Heart left ventricle (tissue), 16 donors: ENCODE measurements at regions not wholly inside any gene's neighbourhood (a gene's known extent, or its start where the extent isn't known, plus 50 kb on each side); places are given as distances from the start of the nearest gene placed in this dataset.

Source experiments
- ATAC-seq, 4 donors: fragments of 200-7000 bp; cut with Tn5 transposase; one replicate each; pipeline ENCODE4 v1.9.1; 2020 to 2022; ENCODE audit warnings: moderate library complexity in 4 of 4, mild to moderate bottlenecking in 3 of 4, moderate number of reproducible peaks in 1 of 4
- DNase-seq, 5 donors: peaks; one replicate each; pipeline ENCODE4 v3.0.0-alpha.2; 2020
- H3K27ac ChIP-seq, 12 donors: fragments of 200-600 bp; sonication (generic) in 4 of 12; one replicate each; pipeline versions ENCODE4 v1.5.0 to v1.8.0; 2016 to 2022; ENCODE audit warnings: mild to moderate bottlenecking in 2 of 12
- H3K27me3 ChIP-seq, 9 donors: fragments of 200-600 bp; sonication (generic) in 2 of 9; one replicate each; pipeline versions ENCODE4 v1.5.1 to v1.8.0; 2016 to 2022; ENCODE audit warnings: mild to moderate bottlenecking in 3 of 9
- H3K36me3 ChIP-seq, 9 donors: fragments of 200-600 bp; sonication (generic) in 2 of 9; one replicate each; pipeline versions ENCODE4 v1.5.0 to v1.8.0; 2018 to 2022; ENCODE audit warnings: mild to moderate bottlenecking in 2 of 9
- H3K4me1 ChIP-seq, 12 donors: fragments of 200-600 bp; sonication (generic) in 4 of 12; one replicate each; pipeline versions ENCODE4 v1.5.0 to v1.8.0; 2016 to 2022; ENCODE audit warnings: mild to moderate bottlenecking in 3 of 12
- H3K4me3 ChIP-seq, 12 donors: fragments of 200-600 bp; sonication (generic) in 4 of 12; one replicate each; pipeline versions ENCODE4 v1.5.0 to v1.8.0; 2017 to 2022; ENCODE audit warnings: mild to moderate bottlenecking in 9 of 12, moderate library complexity in 4 of 12
- H3K9me3 ChIP-seq, 12 donors: fragments of 200-600 bp; sonication (generic) in 4 of 12; one replicate each; pipeline versions ENCODE4 v1.5.0 to v1.8.0; 2016 to 2022; ENCODE audit warnings: mild to moderate bottlenecking in 1 of 12
- POLR2A ChIP-seq, 2 donors: fragments of 450-650 bp; IDR thresholded peaks; one replicate each; pipeline ENCODE4 v1.6.1; 2017; ENCODE audit warnings: antibody characterized with exemption in 2 of 2, mild to moderate bottlenecking in 2 of 2, moderate library complexity in 2 of 2
- WGBS, 4 donors: extraction: QIAGEN DNeasy Blood & Tissue Kit in 2 of 4; methylation state at CpG; one replicate each; pipeline versions ENCODE4 v1.1.5 to v1.1.7; 2013 to 2018; 5-methylcytosine and 5-hydroxymethylcytosine counted together
- intact Hi-C, 10 donors: fragments of 100-400 bp; cut with DNase I; formaldehyde crosslinking; loops; one replicate each; pipeline versions ENCODE4 v1.11.1 to v1.14.2; 2022
- TF ChIP-seq, protein P1 (sequence below), 12 donors: fragments of 200-600 bp; sonication (generic) in 4 of 12; IDR thresholded peaks; one replicate each; pipeline versions ENCODE4 v1.5.0 to v1.8.0; 2018 to 2022; ENCODE audit warnings: antibody characterized with exemption in 12 of 12, mild to moderate bottlenecking in 5 of 12
- donor health status: ischemic (EF 13 %, LVEDD 7.1; RV severe dilation, severe dysfunction).
- donor health status: healthy with polysubstance abuse.
- donor health status: DM: no; HTN: yes; CAD: no.
- donor health status: DM: no; HTN: no; CAD: no.
- donor health status: ischemic (EF 25% LVEDD 6.9; RV normal size, moderate dysfunction).
- donor health status: ischemic (EF 25% LVEDD 5.7; RV mildly dilated, moderate dysfunction).
- donor health status: healthy.
- donor health status: DM: yes; HTN: yes; CAD: no.
- donor health status: ischemic (EF 35%, LVEDD 5.7; RV mildly dilated, moderate dysfunction).
- donor health status: nonischemic (EF 11% LVEDD 7.7; RV severe dilation, severe dysfunction).
- donor health status: DM: yes; HTN: yes; CAD: no.
- donor health status: PGD.
- donor health status: ischemic (EF 29% LVEDD 5.4; RV normal size, mild dysfunction).
- donor health status: nonischemic (EF 23%, LVEDD 6.1; RV moderate dilation, normal function).

DNA sequence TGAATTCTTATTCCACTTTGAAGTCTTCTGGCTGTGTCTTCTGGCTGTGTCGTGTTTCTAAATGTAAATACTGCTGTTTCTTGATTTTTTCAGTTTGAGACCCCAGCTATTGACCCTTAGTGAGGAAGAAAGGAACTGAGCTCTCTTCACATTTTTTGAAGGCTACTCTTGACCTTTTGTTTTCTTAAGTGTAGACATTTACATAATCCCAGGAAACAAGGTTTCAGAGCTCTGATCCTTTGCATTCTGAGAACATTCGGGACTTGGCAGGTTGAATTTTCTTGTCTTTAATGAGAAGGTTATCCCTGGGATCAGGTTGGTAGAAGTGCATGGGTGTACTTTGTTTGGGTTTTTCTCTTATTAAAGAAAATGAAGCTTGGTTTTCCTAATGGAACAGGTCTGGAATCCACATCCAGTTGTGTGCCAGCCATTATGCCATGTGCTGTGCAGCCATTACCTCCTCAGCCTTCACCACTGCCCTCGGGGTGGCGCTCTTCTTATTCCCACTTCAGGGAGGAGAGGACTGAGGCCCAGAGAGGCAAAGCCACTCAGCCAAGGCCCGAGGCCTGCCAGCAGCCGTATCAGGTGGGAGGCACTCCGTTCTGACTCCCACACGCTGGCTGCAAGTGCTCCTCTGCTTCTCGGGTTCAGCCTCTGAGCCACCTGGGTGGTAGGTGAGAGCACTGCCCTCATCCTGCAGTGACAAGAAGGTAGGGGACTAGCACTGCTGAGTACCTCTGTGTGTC is 120.9 kb downstream of the BEGAIN start:
- Histone ChIP-seq H3K4me1 (no peaks in the 10 kb centered on the region), H3K4me3 (no peak overlapping the region), H3K9me3 (no peaks in the 10 kb centered on the region), H3K27me3 (no peaks in the 10 kb centered on the region), H3K27ac (no peak overlapping the region), H3K36me3 (peaks cover 0 to 7% (median 0%) of the 10 kb centered on the region in 9 donors)
- TF ChIP-seq, protein P1, sequence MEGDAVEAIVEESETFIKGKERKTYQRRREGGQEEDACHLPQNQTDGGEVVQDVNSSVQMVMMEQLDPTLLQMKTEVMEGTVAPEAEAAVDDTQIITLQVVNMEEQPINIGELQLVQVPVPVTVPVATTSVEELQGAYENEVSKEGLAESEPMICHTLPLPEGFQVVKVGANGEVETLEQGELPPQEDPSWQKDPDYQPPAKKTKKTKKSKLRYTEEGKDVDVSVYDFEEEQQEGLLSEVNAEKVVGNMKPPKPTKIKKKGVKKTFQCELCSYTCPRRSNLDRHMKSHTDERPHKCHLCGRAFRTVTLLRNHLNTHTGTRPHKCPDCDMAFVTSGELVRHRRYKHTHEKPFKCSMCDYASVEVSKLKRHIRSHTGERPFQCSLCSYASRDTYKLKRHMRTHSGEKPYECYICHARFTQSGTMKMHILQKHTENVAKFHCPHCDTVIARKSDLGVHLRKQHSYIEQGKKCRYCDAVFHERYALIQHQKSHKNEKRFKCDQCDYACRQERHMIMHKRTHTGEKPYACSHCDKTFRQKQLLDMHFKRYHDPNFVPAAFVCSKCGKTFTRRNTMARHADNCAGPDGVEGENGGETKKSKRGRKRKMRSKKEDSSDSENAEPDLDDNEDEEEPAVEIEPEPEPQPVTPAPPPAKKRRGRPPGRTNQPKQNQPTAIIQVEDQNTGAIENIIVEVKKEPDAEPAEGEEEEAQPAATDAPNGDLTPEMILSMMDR (IDR thresholded peaks at IDR 0.05), result no peak
- no peak for TF ChIP-seq POLR2A (IDR thresholded peaks at IDR 0.05)
- 72 to 82% (median 79%) methylated on average over 4 to 9 of the region's 9 CpGs for WGBS, 4 donors
- ATAC-seq (no peak), DNase-seq (no peak)
- intact Hi-C loops, result no loop called here

DNA sequence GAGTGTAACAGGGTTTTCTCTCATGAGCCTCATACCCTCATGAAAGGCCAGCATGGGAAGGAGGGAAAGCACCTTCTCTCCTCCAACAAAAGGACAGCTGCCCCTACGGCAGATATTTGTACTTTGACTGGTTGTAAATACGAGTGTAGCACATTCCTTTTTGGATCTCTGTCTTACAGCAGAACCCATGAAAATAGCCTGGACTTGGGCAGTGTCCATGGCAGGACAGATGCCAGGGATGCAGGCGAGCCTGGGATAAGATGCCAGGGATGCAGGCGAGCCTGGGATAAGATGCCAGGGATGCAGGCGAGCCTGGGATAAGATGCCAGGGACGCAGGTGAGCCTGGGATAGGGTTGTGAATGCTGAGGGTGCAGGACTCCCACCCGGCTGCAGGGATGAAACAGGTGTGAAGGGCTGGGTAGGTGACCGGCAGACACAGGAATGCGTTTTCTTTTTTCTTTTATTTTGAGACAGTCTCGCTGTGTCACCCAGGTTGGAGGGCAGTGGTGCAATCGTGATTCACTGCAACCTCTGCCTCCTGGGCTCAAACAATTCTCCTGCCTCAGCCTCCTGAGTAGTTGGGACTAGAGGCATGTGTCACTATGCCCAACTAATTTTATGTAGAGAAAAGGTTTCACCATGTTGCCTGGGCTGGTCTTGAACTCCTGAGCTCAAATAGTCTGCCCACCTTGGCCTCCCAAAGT is 120.0 kb downstream of the BEGAIN start:
- WGBS, 4 donors, result 84 to 88% (median 86%) methylated on average over 11 of the region's 11 CpGs
- intact Hi-C loops, result no loop called here
- H3K27ac ChIP-seq, result no peak overlapping the region
- H3K9me3 ChIP-seq, result no peaks in the 10 kb centered on the region
- DNase-seq, result no peak
- peaks cover 0 to 7% (median 0%) of the 10 kb centered on the region in 9 donors for H3K36me3 ChIP-seq
- ATAC-seq, result no peak
- no peaks in the 10 kb centered on the region for H3K4me1 ChIP-seq
- no peak overlapping the region for H3K4me3 ChIP-seq
- no peaks in the 10 kb centered on the region for H3K27me3 ChIP-seq
- no peak for TF ChIP-seq POLR2A (IDR thresholded peaks at IDR 0.05)
- TF ChIP-seq, protein P1 (IDR thresholded peaks at IDR 0.05), result no peak

DNA sequence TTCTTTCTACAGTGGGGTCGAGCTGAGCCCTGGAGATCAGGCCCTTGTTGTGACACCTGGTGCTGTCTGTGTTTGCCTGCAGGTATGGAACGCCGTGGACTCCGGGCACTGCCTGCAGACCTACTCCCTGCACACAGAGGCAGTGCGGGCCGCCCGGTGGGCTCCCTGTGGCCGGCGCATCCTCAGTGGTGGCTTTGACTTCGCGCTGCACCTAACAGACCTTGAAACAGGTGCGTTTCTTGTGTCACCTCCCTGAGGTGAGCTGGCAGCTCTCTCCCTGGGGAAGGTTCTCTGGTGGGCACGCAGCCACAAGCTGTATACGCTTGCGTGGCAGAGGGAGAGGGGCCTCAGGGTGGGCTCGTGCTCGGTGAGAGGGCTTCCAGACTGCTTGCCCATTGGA is 119.3 kb downstream of the BEGAIN start:
- H3K4me1 ChIP-seq, result no peaks in the 10 kb centered on the region
- DNase-seq, result no peak
- ATAC-seq, result no peak
- WGBS, 4 donors, result 86 to 94% (median 92%) methylated on average over 14 to 17 of the region's 17 CpGs
- no peak for TF ChIP-seq POLR2A (IDR thresholded peaks at IDR 0.05)
- TF ChIP-seq, protein P1 (IDR thresholded peaks at IDR 0.05), result no peak
- H3K9me3 ChIP-seq, result no peaks in the 10 kb centered on the region
- H3K36me3 ChIP-seq, result peaks cover 0 to 7% (median 0%) of the 10 kb centered on the region in 9 donors
- no peak overlapping the region for H3K4me3 ChIP-seq
- intact Hi-C loops, result no loop called here
- H3K27me3 ChIP-seq, result no peaks in the 10 kb centered on the region
- no peak overlapping the region for H3K27ac ChIP-seq

DNA sequence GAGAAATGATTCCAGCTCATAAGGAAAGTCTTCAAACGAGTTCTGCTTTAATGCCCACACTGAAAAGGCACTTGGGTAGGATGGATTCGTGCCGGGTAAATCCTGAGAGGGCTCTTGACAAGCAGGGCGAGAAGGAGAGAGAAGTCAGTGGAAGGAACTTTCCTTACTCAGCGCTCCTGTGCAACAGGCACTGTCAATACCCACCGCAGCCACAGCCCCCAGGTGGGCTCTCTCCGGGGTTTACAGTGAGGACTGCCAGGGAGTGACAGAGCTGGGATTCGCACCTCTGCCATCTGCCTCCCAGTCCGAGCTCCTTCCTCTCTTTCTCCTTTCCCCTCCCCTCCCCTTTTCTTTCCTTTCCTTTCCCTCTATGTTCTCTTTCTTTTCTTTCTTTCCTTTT is 118.7 kb downstream of the BEGAIN start:
- DNase-seq (no peak), ATAC-seq (no peak)
- Histone ChIP-seq H3K36me3 (peaks cover 0 to 7% (median 0%) of the 10 kb centered on the region in 9 donors), H3K4me1 (no peaks in the 10 kb centered on the region), H3K27me3 (no peaks in the 10 kb centered on the region), H3K27ac (no peak overlapping the region), H3K4me3 (no peak overlapping the region), H3K9me3 (no peaks in the 10 kb centered on the region)
- TF ChIP-seq, protein P1 (IDR thresholded peaks at IDR 0.05), result no peak
- no peak for TF ChIP-seq POLR2A (IDR thresholded peaks at IDR 0.05)
- intact Hi-C loops, result no loop called here
- whole genome bisulfite sequencing, 4 donors, result 74 to 86% (median 81%) methylated on average over 9 of the region's 9 CpGs
